ENCODE measurements at regions not wholly inside any gene's neighbourhood (a gene's known extent, or its start where the extent isn't known, plus 50 kb on each side); places are given as distances from the start of the nearest gene placed in this dataset.

DNA sequence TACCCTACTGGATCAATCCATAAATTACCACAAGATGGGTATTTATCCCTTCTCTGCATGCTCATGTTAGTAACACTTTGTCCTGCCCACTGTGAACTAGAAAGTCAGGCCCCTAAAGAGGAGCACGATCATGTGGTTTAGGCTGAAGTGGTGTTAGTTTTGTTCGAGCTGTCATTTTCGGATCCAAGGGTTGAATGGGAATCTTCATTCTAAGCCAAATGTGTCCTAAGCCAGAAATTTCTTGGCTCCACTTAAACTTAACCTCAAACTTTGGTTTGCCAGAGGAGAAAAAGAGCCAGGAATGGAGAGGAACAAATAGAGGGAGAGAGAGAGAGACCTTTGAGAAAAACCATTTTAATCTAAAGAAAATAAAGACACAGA, 837.7 kb upstream of the ZNF608 start:
- TF ChIP-seq CTCF (conservative IDR thresholded peaks at IDR 0.05; ENCODE audit: low read depth, low read length) (no peak), EZH2 (IDR thresholded peaks at IDR 0.05; ENCODE audit: low read length, unreplicated experiment) (no peak), EZH2phosphoT487 (IDR thresholded peaks at IDR 0.05; ENCODE audit: borderline replicate concordance, low read length) (no peak)
